ENCODE measurements at regions not wholly inside any gene's neighbourhood (a gene's known extent, or its start where the extent isn't known, plus 50 kb on each side); places are given as distances from the start of the nearest gene placed in this dataset.

- DNase-seq = no peak
Observed at GRCh38 chr11:111026241-111026640, 219.3 kb upstream of the POU2AF2 start.

DNA sequence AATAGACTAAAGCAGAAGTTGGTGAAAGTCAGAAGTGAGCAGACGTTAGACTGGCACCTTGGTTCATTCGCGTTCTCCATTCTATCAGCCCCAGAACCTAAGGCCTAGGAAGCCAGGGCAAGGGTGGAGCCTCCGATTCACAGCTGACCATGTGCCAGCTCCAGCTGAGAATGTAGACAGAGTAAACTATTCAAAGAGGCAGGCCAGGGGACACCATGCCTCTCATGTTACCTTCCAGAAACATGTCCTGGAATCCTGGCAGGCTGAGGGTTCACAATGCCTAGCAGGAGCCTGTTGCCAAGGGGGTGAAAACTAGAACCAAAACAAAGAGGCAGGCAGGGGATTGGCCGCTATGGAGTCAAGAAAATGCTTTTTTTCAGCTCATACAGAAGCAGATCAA, 224.4 kb upstream of the POU2AF2 start:
- no peak for DNase-seq

- no peak for DNase-seq
Observed at GRCh38 chr11:111019871-111020670, 225.5 kb upstream of the POU2AF2 start.

GRCh38 chr11:111019451-111019850, 226.1 kb upstream of the POU2AF2 start:
- no peak for DNase-seq

GRCh38 chr11:111018566-111018965, 227.0 kb upstream of the POU2AF2 start:
- DNase-seq = no peak

- no peak for DNase-seq
Observed at GRCh38 chr11:111012491-111012890, 233.0 kb upstream of the POU2AF2 start.

GRCh38 chr11:111011275-111011594, 234.3 kb upstream of the POU2AF2 start:
- no peak for DNase-seq

- no peak for DNase-seq
Observed at GRCh38 chr11:111010391-111011274, 234.9 kb upstream of the POU2AF2 start.

DNA sequence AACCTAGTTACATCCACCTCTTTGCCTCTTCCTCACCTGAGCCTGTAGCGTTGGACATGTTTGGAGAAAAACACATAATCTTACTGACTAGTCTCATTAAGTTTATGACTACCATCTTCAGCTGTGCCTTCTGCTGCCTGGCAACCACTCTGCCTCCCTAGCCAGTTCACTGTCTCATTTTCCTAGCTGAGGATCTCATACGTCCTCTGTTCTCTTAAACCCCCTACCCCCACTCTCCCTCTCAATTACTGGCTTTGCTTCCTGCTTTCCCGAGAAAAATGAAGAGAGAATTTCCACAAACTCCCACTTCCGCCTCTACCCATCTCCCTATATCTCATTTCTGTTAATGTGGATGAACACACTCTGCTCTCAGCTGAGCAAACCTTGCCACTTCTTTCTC, 239.3 kb upstream of the POU2AF2 start:
- no peak for DNase-seq

GRCh38 chr11:111001986-111002611, 243.4 kb upstream of the POU2AF2 start:
- no peak for DNase-seq

DNA sequence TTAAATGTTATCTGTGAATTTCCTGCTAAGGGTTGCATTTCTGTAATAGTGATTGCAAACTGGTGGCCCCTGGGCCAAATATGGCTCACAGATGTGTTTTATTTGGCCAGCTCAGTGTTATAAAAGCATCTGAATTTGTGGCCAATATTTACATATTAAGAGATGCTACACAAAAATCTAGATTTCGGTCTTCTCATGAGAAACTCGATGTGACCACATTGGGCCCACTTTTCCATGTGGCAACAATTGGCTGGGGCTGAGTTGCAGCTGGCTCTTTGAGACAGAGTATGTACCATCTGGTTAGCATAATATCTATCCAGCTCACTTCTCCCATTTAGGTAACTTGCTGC, 244.5 kb upstream of the POU2AF2 start:
- DNase-seq = no peak

- DNase-seq = no peak
Observed at GRCh38 chr11:111000400-111001080, 245.0 kb upstream of the POU2AF2 start.

DNA sequence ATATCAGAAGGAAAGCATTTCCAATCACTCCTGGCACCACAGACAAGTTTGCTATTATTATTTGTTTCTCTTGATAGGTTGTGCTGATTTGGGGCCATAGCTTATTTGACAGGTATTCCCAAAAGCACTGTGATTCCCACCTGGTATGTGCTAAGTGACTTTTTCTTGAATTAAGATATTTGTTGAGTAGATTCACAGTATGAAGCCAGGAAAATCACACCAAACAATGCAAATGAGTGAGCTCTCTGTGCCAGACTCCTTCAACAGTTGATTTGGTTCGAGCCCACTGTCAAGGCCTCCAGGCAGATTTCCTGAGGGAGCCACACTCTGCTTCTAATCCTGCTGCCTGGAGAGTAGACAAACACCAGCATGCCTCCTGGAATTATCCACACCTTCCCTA, 253.0 kb upstream of the POU2AF2 start:
- DNase-seq = no peak

- DNase-seq = no peak
Observed at GRCh38 chr11:110991661-110992355, 253.7 kb upstream of the POU2AF2 start.

DNA sequence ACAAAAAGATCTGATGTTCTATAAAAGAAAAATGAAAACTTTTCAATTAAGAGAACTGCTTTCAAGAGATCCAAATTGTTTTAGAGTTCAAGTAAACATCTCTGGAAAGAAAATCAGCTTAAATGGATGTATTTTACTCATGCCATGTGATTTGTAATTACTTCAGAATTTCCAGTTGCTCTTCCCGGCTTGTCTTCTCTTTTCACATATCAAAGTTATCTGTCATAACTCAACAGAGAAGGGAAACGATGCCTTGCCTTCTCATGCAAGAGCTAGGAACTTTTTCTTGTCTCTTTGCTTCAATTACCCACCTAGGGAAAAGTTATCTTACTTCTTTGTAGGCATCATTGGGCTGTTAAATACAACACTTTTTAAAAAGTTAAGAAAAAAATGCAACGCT, 255.2 kb upstream of the POU2AF2 start:
- DNase-seq = no peak

DNA sequence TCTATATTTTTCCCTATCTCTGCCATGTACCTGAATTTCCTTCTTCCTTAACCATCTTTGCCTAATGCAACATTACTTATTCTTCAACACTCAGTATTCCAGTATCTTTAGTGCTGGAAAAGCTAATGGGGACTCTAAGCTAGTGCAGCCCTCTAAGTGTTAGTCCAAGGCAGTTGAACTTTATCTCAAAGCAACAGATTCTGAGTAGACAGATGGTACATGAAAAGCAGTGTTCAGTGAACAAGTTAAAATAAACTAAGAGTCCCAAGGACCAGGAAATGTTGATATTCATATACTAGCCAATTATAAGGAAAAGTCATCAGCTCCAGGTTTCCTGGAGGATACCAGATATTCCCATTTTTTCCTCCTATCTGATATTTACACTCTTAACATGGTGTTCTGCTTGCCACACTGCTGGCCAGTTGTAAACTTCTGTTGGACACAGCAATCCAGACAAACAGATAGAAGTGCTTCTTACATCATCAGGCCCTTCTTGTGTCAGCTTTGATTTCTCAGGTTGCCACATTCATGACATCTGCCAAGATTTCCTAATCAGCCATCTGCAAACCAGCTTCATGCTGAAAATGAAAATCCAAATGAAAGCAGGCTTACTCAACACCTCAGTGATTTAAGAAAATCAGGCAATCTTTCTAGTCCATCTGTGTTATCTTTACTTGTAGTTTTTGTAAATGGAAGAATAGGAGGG, 255.9 kb upstream of the POU2AF2 start:
- DNase-seq = no peak

DNA sequence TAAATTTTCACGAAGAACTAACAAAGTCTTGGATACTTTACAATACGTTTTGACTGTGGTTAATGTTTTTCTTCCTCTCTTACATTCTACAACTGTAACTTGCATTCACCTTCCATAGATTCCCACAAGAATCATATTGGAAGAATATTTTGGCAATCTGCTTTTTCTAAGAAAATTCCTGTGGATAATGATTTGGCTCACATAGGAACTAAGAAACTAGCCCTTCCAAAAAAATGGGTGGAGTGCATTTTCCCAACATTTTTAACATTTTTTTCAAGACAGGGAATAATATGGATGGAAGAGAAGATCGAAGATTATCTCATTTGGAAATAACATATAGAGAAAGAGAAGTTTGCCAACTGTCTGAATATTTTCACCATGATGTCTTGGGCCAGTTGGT, 256.9 kb upstream of the POU2AF2 start:
- no peak for DNase-seq

DNA sequence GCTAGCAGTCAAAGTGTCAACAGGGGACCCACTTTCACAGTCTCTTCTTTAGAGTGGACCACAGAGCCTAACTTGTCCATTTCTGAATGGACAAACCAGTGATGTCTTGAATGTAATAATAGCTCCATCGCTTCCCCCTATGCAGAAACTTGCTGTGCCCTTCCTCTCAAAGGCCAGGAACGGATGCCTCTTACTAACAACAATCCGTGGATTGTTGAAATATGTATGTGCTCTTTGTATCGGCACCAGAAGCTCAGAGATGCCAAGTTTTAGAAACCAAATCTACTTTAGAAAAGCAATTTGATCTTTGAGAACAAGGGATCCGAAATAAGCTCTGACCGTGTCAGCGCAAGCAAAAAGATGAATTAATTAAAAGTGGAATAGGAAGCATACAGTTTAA, 259.5 kb upstream of the POU2AF2 start:
- DNase-seq = no peak

DNA sequence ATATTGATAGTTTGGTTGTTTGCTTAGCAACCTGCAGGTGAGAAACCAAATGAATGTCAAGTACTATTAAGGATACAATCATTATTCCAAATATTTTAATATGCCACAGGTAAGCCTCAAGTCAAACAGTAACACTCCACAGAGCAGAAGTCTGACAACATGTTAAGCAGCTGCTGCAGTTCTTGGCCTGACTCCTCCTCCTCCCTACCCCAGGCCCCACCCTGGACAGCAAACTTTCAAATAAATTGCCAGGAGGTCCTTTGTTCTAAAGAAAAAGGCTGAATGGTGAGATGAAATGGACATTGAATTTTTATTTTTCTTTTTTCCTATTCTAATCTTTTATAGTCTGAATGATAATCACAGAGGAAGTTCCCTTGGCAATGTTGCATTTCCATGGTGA, 260.0 kb upstream of the POU2AF2 start:
- DNase-seq = no peak

DNA sequence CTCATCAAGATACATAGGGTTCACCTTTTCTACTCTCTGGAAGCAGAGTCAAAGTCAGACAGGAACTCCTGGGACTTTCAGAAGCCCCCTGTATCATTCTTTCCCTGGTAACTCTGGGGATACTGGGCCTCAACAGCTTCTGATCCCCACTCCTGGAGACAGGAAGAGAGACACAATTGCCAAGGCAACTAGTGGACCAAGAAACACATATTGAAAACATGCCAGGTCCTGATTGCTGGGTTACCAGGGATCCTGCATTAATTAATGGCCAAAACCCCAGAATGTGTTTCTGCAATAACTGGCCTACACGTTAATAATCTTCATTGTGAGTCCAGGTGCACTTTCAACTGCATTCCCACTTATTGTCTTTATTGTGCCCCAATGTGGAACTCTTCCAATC, 260.8 kb upstream of the POU2AF2 start:
- no peak for DNase-seq

- DNase-seq = no peak
Observed at GRCh38 chr11:110984147-110984546, 261.4 kb upstream of the POU2AF2 start.
